22Rv1 (cell line): ENCODE measurements at regions not wholly inside any gene's neighbourhood (a gene's known extent, or its start where the extent isn't known, plus 50 kb on each side); places are given as distances from the start of the nearest gene placed in this dataset.

ENCODE experiments used
- CTCF ChIP-seq: fragments of 450-650 bp; IDR thresholded peaks from 2 replicates; pipeline ENCODE4 v1.5.1; 2017; ENCODE audit warnings: mild to moderate bottlenecking
- ZFX ChIP-seq: fragments of 450-650 bp; IDR thresholded peaks from 2 replicates; pipeline ENCODE4 v1.6.1; 2017; ENCODE audit warnings: antibody characterized with exemption, borderline replicate concordance

- no peak for TF ChIP-seq CTCF
- TF ChIP-seq ZFX, result no peak
These were observed 232.5 kb downstream of the BTG1 start for GRCh38 chr12:91913124-91913523.
